ENCODE measurements at regions not wholly inside any gene's neighbourhood (a gene's known extent, or its start where the extent isn't known, plus 50 kb on each side); places are given as distances from the start of the nearest gene placed in this dataset.
"Not testable (repeated sequence)": the region's sequence is repeated elsewhere in the genome, so short reads cannot be mapped to it uniquely, and the experiment has no call there.

DNA sequence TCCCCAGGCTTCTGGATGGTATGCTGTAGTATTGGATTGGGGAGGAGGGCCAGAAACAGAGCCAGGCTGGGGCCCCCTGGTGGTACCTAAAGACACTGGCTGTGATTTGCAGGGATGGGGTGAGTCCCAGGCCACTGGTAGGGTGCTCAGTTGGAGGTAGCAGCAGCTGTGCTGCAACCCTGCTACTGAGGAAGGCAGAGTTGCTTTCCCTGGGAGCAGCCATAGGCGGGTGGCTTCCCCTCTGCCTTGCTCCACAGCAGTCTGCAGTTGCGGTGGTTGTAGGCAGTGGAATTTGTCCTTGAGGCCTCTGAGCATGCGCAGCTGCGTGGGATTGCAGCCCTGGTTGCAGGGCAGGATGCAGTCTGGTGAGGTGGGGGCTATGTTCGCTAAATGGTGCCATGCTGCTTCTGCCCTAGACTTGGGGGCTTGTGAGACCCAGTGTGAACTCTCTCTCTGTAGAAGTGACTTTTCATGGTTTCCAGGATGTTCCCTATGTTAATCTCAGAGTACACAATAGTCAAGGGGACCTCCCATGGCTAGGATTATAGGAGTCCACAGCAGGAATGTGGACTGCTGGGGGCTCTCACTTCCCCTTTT is 443.5 kb downstream of the XIRP2 start:
- in situ Hi-C loops (cut with HindIII; ENCODE audit: low pct_unique_long_range_greater_than_20kb, low sequenced_read_pairs) = no loop called here
- DNase-seq (ENCODE audit: low read depth) = no peak

DNA sequence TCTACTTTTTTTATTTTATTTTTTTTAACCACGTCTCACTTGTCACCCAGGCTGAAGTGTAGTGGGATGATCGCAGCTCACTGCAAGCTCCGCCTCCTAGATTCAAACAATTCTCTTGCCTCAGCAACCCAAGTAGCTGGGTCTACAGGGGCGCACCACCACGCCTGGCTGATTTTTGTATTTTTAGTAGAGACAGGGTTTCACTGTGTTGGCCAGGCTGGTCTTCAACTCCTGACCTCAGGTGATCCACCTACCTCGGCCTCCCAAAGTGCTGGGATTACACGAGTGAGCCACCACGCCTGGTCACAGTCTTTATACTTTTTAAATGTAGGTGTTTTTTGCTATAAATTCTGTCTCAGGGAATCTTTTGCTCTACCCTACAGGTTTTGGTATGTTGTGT is 440.5 kb downstream of the XIRP2 start:
- in situ Hi-C loops (cut with HindIII; ENCODE audit: low pct_unique_long_range_greater_than_20kb, low sequenced_read_pairs); DNase-seq (ENCODE audit: low read depth): not testable (repeated sequence)

GRCh38 chr2:167322795-167323194 is 434.5 kb downstream of the XIRP2 start:
- DNase-seq (ENCODE audit: low read depth) = no peak
- in situ Hi-C loops (cut with HindIII; ENCODE audit: low pct_unique_long_range_greater_than_20kb, low sequenced_read_pairs) = no loop called here

DNA sequence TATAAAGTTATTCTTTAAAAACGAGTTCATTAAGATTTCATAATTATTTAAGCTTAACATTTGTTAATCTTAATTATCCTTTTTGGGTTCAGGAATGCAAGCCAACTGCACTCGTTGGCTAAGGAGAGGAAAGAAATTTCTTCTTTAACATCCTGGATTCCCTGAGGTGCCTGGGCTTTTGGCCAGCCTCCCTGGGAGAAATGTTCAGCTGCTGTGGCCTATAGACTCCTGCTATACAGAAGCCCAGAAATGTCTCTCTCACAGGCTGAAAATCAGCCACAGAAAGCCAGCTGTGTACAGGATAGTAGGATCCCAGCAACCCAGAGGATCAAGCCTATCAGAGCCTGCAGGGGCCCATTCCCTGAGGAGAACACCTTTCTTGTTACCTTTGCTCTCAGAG is 430.3 kb downstream of the XIRP2 start:
- no peak for DNase-seq (ENCODE audit: low read depth)

GRCh38 chr2:167310442-167310841 is 422.2 kb downstream of the XIRP2 start:
- no peak for DNase-seq (ENCODE audit: low read depth)
- in situ Hi-C loops (cut with HindIII; ENCODE audit: low pct_unique_long_range_greater_than_20kb, low sequenced_read_pairs) = no loop called here

More for the DNA sequence above, 430.3 kb downstream of the XIRP2 start:
- in situ Hi-C loops (cut with HindIII; ENCODE audit: low pct_unique_long_range_greater_than_20kb, low sequenced_read_pairs) = no loop called here
